ENCODE measurements at regions not wholly inside any gene's neighbourhood (a gene's known extent, or its start where the extent isn't known, plus 50 kb on each side); places are given as distances from the start of the nearest gene placed in this dataset.
A peak's percentile ranks its signal among the peaks of the same experiment; 100 is the strongest.

- no peak for TF ChIP-seq CTCF (IDR thresholded peaks at IDR 0.05; ENCODE audit: control extremely low read depth in 1 of 3, insufficient read depth in 1 of 3, low read depth in 1 of 3, low read length in 3 of 3)
- TF ChIP-seq SIRT6 (IDR thresholded peaks at IDR 0.05; ENCODE audit: low read length) = no peak
- TF ChIP-seq HDAC2 (IDR thresholded peaks at IDR 0.05; ENCODE audit: borderline replicate concordance in 1 of 2, low read depth in 2 of 2, low read length in 2 of 2) = no peak
- TF ChIP-seq POLR2A (IDR thresholded peaks at IDR 0.05; ENCODE audit: control extremely low read depth in 1 of 2, low read depth in 2 of 2, low read length in 2 of 2) = no peak
- TF ChIP-seq EZH2 (IDR thresholded peaks at IDR 0.05; ENCODE audit: low read depth, low read length, severe bottlenecking) = no peak
- TF ChIP-seq GABPA (IDR thresholded peaks at IDR 0.05; ENCODE audit: borderline replicate concordance, insufficient read depth, low read length) = no peak
- no peak for TF ChIP-seq USF2 (IDR thresholded peaks at IDR 0.05; ENCODE audit: low read length)
- no peak for TF ChIP-seq YY1 (IDR thresholded peaks at IDR 0.05; ENCODE audit: low read depth, low read length)
- TF ChIP-seq SRF (IDR thresholded peaks at IDR 0.05; ENCODE audit: low read depth, low read length) = peak; percentile 82
Measured at GRCh38 chr3:53416530-53416929, 69.2 kb upstream of the DCP1A start.
